GM13977 (cell line): ENCODE measurements at regions not wholly inside any gene's neighbourhood (a gene's known extent, or its start where the extent isn't known, plus 50 kb on each side); places are given as distances from the start of the nearest gene placed in this dataset.

Source experiments
- DNase-seq: peaks from one replicate; pipeline ENCODE4 v3.0.0; 2012; ENCODE audit warnings: low spot score
- CTCF ChIP-seq: IDR thresholded peaks from 2 replicates; pipeline ENCODE4 v1.5.1; 2012; ENCODE audit warnings: mild to moderate bottlenecking, control low read depth; ENCODE audit not compliant: insufficient read depth; ENCODE audit errors: extremely low read depth, missing control alignments
- in situ Hi-C: fragments of 300-500 bp; cut with MboI; formaldehyde crosslinking; loops from one replicate; pipeline ENCODE4 v1.12.0; 2022; ENCODE audit warnings: low sequenced_read_pairs, low pct_unique_long_range_greater_than_20kb, mixed read lengths, inconsistent platforms; ENCODE audit not compliant: unreplicated experiment

- no peak for TF ChIP-seq CTCF
- no peak for DNase-seq
- in situ Hi-C loops = no loop called here
Observed at GRCh38 chr3:144178607-144179006, 207.0 kb downstream of the DIPK2A start.

- no peak for TF ChIP-seq CTCF
- no peak for DNase-seq
- in situ Hi-C loops = no loop called here
Observed at GRCh38 chr3:144181062-144181461, 209.4 kb downstream of the DIPK2A start.

GRCh38 chr3:144182501-144182900, 210.9 kb downstream of the DIPK2A start:
- no peak for TF ChIP-seq CTCF
- no peak for DNase-seq
- in situ Hi-C loops = no loop called here

- in situ Hi-C loops = no loop called here
- DNase-seq = no peak
- no peak for TF ChIP-seq CTCF
Observed at GRCh38 chr3:144185276-144185675, 213.7 kb downstream of the DIPK2A start.

- in situ Hi-C loops = no loop called here
- TF ChIP-seq CTCF = no peak
- no peak for DNase-seq
Observed at GRCh38 chr3:144187531-144188210, 216.0 kb downstream of the DIPK2A start.

- TF ChIP-seq CTCF = no peak
- in situ Hi-C loops = no loop called here
- no peak for DNase-seq
Observed at GRCh38 chr3:144189044-144189443, 217.4 kb downstream of the DIPK2A start.
